ENCODE measurements at regions not wholly inside any gene's neighbourhood (a gene's known extent, or its start where the extent isn't known, plus 50 kb on each side); places are given as distances from the start of the nearest gene placed in this dataset.

DNA sequence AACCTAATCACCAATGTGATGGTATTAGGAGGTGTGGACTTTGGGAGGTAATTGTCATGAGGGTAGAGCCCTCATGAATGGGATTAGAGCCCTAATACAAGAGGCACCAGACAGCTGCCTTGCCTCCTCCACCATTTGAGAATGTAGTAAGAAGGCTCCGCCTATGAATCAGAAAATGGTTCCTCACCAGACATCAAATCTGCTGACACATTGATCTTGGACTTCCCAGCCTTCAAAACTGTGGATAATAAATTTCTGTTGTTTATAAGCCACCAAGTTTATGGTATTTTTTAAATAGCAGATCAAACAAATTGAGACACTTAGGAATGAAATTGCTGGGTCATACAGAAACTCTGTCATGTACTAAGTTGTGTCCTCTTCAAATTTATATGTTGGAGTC lies 56.8 kb upstream of the COL6A5 start:
- TF ChIP-seq, protein P1, sequence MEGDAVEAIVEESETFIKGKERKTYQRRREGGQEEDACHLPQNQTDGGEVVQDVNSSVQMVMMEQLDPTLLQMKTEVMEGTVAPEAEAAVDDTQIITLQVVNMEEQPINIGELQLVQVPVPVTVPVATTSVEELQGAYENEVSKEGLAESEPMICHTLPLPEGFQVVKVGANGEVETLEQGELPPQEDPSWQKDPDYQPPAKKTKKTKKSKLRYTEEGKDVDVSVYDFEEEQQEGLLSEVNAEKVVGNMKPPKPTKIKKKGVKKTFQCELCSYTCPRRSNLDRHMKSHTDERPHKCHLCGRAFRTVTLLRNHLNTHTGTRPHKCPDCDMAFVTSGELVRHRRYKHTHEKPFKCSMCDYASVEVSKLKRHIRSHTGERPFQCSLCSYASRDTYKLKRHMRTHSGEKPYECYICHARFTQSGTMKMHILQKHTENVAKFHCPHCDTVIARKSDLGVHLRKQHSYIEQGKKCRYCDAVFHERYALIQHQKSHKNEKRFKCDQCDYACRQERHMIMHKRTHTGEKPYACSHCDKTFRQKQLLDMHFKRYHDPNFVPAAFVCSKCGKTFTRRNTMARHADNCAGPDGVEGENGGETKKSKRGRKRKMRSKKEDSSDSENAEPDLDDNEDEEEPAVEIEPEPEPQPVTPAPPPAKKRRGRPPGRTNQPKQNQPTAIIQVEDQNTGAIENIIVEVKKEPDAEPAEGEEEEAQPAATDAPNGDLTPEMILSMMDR (conservative IDR thresholded peaks at IDR 0.05; ENCODE audit: low read depth in 2 of 2) = no peak
- TF ChIP-seq EZH2 (IDR thresholded peaks at IDR 0.05; ENCODE audit: low read depth, unreplicated experiment) = no peak
- TF ChIP-seq, protein P2, sequence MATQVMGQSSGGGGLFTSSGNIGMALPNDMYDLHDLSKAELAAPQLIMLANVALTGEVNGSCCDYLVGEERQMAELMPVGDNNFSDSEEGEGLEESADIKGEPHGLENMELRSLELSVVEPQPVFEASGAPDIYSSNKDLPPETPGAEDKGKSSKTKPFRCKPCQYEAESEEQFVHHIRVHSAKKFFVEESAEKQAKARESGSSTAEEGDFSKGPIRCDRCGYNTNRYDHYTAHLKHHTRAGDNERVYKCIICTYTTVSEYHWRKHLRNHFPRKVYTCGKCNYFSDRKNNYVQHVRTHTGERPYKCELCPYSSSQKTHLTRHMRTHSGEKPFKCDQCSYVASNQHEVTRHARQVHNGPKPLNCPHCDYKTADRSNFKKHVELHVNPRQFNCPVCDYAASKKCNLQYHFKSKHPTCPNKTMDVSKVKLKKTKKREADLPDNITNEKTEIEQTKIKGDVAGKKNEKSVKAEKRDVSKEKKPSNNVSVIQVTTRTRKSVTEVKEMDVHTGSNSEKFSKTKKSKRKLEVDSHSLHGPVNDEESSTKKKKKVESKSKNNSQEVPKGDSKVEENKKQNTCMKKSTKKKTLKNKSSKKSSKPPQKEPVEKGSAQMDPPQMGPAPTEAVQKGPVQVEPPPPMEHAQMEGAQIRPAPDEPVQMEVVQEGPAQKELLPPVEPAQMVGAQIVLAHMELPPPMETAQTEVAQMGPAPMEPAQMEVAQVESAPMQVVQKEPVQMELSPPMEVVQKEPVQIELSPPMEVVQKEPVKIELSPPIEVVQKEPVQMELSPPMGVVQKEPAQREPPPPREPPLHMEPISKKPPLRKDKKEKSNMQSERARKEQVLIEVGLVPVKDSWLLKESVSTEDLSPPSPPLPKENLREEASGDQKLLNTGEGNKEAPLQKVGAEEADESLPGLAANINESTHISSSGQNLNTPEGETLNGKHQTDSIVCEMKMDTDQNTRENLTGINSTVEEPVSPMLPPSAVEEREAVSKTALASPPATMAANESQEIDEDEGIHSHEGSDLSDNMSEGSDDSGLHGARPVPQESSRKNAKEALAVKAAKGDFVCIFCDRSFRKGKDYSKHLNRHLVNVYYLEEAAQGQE (IDR thresholded peaks at IDR 0.05; ENCODE audit: unreplicated experiment) = no peak
- no peak for TF ChIP-seq NANOG (IDR thresholded peaks at IDR 0.05; ENCODE audit: borderline replicate concordance)
- no peak for TF ChIP-seq CREB1 (CRISPR knock-in tag; IDR thresholded peaks at IDR 0.05; ENCODE audit: low read depth)
- TF ChIP-seq POLR2AphosphoS5 (IDR thresholded peaks at IDR 0.05; ENCODE audit: low read depth) = no peak
- TF ChIP-seq, protein P3, sequence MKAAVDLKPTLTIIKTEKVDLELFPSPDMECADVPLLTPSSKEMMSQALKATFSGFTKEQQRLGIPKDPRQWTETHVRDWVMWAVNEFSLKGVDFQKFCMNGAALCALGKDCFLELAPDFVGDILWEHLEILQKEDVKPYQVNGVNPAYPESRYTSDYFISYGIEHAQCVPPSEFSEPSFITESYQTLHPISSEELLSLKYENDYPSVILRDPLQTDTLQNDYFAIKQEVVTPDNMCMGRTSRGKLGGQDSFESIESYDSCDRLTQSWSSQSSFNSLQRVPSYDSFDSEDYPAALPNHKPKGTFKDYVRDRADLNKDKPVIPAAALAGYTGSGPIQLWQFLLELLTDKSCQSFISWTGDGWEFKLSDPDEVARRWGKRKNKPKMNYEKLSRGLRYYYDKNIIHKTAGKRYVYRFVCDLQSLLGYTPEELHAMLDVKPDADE (IDR thresholded peaks at IDR 0.05) = no peak
- TF ChIP-seq EZH2phosphoT487 (IDR thresholded peaks at IDR 0.05; ENCODE audit: unreplicated experiment) = no peak
- TF ChIP-seq ZNF114 (CRISPR knock-in tag; IDR thresholded peaks at IDR 0.05) = no peak
- TF ChIP-seq JUNB (IDR thresholded peaks at IDR 0.05; ENCODE audit: unreplicated experiment) = no peak

Data from GM23338 (cell line).